ENCODE measurements at regions not wholly inside any gene's neighbourhood (a gene's known extent, or its start where the extent isn't known, plus 50 kb on each side); places are given as distances from the start of the nearest gene placed in this dataset.
"Not testable (repeated sequence)": the region's sequence is repeated elsewhere in the genome, so short reads cannot be mapped to it uniquely, and the experiment has no call there.

GRCh38 chr3:18988614-18989229, 159.6 kb upstream of the KCNH8 start:
- in situ Hi-C loops (cut with MboI; ENCODE audit: low sequenced_read_pairs): no loop called here

- in situ Hi-C loops (cut with MboI; ENCODE audit: low sequenced_read_pairs): no loop called here
Observed at GRCh38 chr3:18987862-18988447, 160.4 kb upstream of the KCNH8 start.

DNA sequence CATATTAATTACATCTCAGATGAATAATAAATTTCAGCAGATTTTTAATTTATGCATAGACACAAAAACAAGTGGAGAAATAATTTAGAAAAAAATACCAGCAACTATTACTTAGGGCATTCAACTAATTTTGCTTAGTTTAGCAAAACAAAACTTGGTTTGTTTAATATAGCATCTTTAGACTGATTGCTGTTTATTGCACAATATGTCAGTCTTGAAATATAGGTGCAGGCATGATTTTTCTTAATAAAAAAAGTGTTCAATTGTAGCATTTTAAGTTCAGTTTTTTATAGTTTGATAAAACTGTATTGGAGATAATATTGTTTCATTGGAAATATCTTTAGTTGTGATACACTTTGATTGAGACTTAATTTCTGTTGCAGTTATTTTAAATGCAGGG, 161.2 kb upstream of the KCNH8 start:
- in situ Hi-C loops (cut with MboI; ENCODE audit: low sequenced_read_pairs): no loop called here

DNA sequence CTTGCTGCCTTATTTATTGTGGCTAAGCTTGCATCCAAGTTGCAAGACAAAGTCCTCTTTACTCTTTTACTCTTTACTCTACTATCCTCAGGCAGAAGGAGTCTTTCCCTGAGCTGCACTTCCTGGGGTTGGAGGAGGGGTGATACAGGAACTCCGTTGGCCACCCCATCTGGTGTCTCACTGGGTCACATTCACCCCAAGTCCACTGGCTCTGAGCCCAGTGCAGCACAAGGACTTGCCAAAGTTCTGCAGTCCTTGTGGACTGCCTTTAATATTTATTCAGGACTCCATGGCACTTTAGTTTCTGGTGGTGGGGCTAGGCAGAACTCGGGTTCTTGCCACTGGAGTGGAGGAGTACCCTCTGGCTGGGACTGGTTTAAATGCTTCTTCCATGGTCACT, 165.4 kb upstream of the KCNH8 start:
- in situ Hi-C loops (cut with MboI; ENCODE audit: low sequenced_read_pairs): no loop called here

- in situ Hi-C loops (cut with MboI; ENCODE audit: low sequenced_read_pairs): not testable (repeated sequence)
Observed at GRCh38 chr3:18976102-18976501, 172.2 kb upstream of the KCNH8 start.

DNA sequence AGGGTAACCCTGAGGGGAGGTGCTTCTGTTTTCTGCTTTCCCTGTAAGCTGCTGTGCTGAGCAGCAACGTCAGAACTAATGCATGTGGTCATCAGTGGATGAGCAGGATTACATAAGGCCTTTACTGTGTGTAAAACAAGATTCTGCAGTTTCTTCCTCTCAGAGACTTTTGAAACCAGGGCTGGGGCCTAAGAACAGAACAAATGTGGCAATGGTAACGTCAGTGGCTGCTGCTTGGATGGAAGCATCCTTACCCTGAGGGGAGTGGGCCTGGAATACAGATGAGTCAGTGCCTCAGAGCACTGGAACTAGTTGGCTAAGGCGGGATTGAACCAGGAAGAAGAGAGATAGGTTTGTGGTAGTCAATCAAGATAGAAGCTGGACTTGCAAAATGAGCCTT, 180.2 kb upstream of the KCNH8 start:
- in situ Hi-C loops (cut with MboI; ENCODE audit: low sequenced_read_pairs): no loop called here

- in situ Hi-C loops (cut with MboI; ENCODE audit: low sequenced_read_pairs): no loop called here
Observed at GRCh38 chr3:18965781-18966180, 182.5 kb upstream of the KCNH8 start.

- in situ Hi-C loops (cut with MboI; ENCODE audit: low sequenced_read_pairs): no loop called here
Observed at GRCh38 chr3:18964640-18965039, 183.7 kb upstream of the KCNH8 start.

GRCh38 chr3:18951333-18951732, 197.0 kb upstream of the KCNH8 start:
- in situ Hi-C loops (cut with MboI; ENCODE audit: low sequenced_read_pairs): no loop called here

DNA sequence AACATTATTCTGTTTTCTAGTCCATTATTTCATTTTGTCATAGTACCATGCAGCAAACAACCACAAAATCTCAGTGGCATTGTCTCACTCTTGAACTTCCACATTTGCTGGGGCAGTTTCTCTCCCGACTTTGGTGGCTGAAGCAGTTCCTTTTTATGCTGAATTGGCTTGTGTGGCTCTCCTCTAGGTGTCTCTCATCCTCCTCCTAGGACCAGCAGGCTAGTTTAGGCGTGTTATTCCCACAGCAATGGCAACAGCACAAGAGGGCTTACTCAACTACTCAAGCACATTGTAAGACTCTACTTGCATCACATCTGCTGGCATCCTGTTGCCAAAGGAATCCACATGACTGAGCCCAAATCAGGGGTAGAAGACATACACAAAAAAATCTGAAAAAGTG, 201.8 kb upstream of the KCNH8 start:
- in situ Hi-C loops (cut with MboI; ENCODE audit: low sequenced_read_pairs): no loop called here

GRCh38 chr3:18937574-18937973, 210.7 kb upstream of the KCNH8 start:
- in situ Hi-C loops (cut with MboI; ENCODE audit: low sequenced_read_pairs): no loop called here

GRCh38 chr3:18919158-18919557, 229.2 kb upstream of the KCNH8 start:
- in situ Hi-C loops (cut with MboI; ENCODE audit: low sequenced_read_pairs): no loop called here

DNA sequence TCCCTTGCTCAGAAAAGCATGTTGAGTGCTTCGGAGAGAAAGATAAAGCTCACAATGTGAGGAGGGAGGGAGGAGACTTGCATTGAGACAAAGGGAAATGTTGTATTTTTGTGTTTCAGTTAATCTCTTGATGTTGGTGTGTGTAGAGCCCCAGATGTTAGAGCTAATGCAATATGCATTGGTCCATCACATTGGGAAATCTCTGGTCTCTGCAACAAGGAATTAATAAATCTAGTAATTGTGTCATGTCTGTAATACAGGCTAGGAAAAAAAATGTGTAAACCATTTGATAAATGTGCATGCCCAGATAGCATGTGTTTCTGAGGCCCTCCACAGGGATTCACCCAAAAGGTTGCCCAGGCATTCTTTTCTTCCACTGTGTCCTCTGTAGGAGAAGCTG, 230.4 kb upstream of the KCNH8 start:
- in situ Hi-C loops (cut with MboI; ENCODE audit: low sequenced_read_pairs): no loop called here

DNA sequence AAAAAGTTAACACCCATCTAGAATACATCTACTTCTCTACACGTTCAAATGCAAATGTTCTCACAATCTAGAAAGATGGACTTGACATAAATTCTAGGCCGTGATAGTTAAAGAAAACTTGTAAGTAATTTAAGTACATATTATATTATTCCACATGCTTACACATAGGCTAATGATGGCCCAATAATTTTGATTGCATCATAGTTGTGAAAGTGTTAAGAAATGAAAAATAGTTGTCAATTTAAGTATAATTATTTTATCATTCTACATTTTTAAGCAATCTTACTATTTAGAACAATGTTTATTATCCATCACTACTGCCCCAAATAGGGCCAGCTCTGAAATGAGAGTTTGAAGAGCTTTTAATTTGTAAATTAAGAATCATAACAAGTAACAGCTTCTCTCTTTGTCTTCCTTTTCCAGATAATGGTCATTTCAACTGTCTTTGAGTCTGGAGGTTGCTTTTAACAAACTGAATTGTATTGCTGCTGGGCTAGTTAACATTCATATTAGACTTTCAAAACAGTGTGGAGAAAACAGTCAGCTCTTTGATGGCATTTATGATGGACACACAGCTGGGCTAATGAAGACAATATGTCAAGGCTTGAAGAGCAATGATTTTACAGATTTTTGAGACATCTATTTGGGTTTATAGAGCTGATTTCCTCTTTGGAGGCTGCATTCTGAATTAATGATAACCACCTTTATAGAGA, 246.1 kb upstream of the KCNH8 start:
- in situ Hi-C loops (cut with MboI; ENCODE audit: low sequenced_read_pairs): no loop called here

- in situ Hi-C loops (cut with MboI; ENCODE audit: low sequenced_read_pairs): no loop called here
Observed at GRCh38 chr3:18901571-18901970, 246.7 kb upstream of the KCNH8 start.

DNA sequence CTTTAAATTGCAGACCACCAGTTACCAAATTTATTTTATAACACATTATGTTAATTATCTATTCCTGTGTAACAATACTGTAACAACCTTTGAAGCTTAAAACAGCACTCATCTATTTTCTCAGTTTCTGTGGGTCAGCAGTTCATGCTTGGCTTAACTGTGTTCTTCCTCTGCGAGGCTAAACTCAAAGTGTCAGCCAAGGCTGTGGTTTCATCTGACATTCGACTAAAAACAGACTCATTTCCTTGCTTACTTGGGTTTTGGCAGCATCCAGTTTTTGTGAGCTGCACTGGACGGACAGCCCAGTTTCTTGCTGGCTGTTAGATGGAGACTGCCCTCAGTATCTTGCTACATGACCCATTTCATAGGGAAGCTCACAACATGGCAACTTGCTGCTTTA, 247.3 kb upstream of the KCNH8 start:
- in situ Hi-C loops (cut with MboI; ENCODE audit: low sequenced_read_pairs): no loop called here

DNA sequence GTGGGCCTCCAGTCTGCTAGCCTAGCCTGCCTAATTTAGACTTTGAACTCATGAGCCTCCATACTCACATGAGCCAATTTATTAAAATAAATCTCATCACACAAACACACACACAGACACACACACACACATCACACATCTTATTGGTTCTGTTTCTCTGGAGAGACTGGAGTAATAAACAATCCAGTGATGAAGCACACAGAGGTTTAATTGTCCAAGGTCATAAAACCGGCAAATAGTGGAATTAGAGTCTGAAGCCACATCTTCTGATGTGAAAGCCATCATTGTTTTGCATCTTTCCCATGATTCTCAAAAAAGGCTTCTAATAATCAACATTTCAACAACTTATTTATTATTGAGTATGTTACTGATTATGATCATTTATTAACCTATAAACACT, 249.4 kb upstream of the KCNH8 start:
- in situ Hi-C loops (cut with MboI; ENCODE audit: low sequenced_read_pairs): no loop called here

- in situ Hi-C loops (cut with MboI; ENCODE audit: low sequenced_read_pairs): no loop called here
Observed at GRCh38 chr3:18892756-18893155, 255.6 kb upstream of the KCNH8 start.

- in situ Hi-C loops (cut with MboI; ENCODE audit: low sequenced_read_pairs): no loop called here
Observed at GRCh38 chr3:18892047-18892446, 256.3 kb upstream of the KCNH8 start.

DNA sequence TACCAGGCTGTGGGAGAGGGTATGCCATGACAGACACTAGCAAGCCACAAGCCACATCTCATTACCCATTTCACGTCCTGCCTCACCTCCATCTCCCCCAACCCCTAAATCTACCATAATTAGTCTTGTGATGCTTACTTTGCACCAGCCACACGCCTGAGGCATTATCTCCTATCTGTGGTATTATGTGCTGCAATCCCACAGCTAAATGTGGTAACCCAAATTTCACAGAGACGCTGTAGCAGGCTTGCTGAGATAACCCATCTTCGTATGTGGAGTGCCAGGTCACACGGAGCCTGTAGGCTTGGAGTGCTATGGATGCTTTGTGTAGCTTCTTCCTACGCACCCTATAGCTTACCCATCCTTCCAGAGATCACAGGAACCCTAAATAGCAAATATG, 256.7 kb upstream of the KCNH8 start:
- in situ Hi-C loops (cut with MboI; ENCODE audit: low sequenced_read_pairs): no loop called here

DNA sequence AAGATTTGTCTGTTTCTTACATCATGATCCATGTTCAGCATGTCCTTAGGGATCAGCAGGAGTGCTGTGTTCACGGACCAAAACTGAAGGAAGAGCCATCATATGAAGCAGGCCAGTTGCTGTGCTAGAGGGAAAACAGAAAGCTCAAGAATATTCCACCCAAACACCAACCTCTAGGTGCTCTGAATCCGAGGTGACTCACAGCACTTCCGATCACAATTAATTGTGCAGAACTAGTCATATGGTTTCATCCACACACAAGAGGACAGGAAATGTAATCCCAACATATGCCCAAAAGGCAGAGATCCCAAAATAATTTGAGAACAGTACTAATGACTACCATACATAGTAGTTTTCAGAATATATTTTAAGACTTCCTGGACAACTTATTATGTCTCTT, 257.9 kb upstream of the KCNH8 start:
- in situ Hi-C loops (cut with MboI; ENCODE audit: low sequenced_read_pairs): no loop called here

DNA sequence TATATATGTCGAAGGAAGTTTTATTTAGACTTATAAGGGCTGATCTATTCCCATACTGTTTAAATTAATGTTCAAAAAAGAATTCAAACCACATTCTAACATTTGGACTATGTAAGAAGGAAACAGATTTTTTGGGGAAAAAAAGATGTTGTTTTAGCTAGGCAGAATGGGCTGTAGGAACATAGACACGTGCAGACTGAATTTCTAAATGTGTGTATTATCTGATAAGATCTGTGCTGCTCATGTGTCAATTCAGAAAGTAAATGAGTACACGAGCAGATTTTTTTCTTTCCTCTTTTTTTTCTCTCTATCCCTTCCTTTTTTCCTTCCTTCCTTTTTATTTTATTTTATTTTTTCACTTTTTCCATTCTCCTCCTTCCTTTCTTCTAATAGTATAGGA, 259.5 kb upstream of the KCNH8 start:
- in situ Hi-C loops (cut with MboI; ENCODE audit: low sequenced_read_pairs): no loop called here

DNA sequence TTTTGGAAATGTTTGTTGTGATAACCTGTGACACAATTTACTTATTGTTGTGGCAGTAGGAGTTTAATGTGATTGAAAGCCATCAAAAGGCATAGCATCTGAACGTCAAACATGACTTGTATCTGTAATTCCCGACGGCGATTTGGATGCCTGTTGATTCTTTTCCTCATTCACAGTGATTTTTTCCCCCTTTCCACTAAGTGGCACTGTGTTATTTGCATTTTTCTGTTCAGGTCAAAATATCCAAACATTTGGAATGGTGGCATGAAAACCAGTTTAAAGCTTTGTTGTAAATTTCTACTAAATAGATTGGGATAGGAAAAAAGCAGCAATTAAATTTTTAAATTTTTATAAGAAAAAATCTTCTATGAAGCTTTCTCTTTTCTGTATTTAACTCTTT, 259.9 kb upstream of the KCNH8 start:
- in situ Hi-C loops (cut with MboI; ENCODE audit: low sequenced_read_pairs): no loop called here

All from HL-60/S4 treated with retinoic acid at 250 ng/mL for 4 days and 3 days (cell line).